Endothelial cell of umbilical vein (primary cell): ENCODE measurements at regions not wholly inside any gene's neighbourhood (a gene's known extent, or its start where the extent isn't known, plus 50 kb on each side); places are given as distances from the start of the nearest gene placed in this dataset.

Source experiments
- EZH2 ChIP-seq: IDR thresholded peaks from 2 replicates; pipeline ENCODE4 v1.6.1; 2012; ENCODE audit warnings: borderline replicate concordance, low read depth, mild to moderate bottlenecking, moderate library complexity, low read length, inconsistent platforms; ENCODE audit not compliant: severe bottlenecking
- FOS ChIP-seq: IDR thresholded peaks from 2 replicates; pipeline ENCODE4 v1.6.1; 2011; ENCODE audit warnings: mild to moderate bottlenecking, low read length, moderate library complexity, borderline replicate concordance; ENCODE audit not compliant: insufficient read depth
- MYC ChIP-seq: IDR thresholded peaks from one replicate; pipeline ENCODE4 v1.6.1; 2011; ENCODE audit warnings: mild to moderate bottlenecking, low read depth, low read length
- POLR2A ChIP-seq: IDR thresholded peaks from 2 replicates; pipeline ENCODE4 v1.6.1; 2012; ENCODE audit warnings: low read depth, mild to moderate bottlenecking, control low read depth, low read length
- POLR2AphosphoS5 ChIP-seq: IDR thresholded peaks from 2 replicates; pipeline ENCODE4 v1.6.1; 2012; ENCODE audit warnings: low read depth, mild to moderate bottlenecking, control low read depth, low read length, moderate library complexity; ENCODE audit not compliant: insufficient read depth
- TF ChIP-seq, protein P1 (sequence below), 2 donors: IDR thresholded peaks; 1 replicate in 1 of 2; 2 replicates in 1 of 2; pipeline ENCODE4 v1.5.1; 2011; ENCODE audit warnings: low read length in 2 of 2, mild to moderate bottlenecking in 2 of 2, moderate library complexity in 2 of 2, control low read depth in 1 of 2, inconsistent platforms in 1 of 2, low read depth in 1 of 2; ENCODE audit not compliant: insufficient read depth in 1 of 2; ENCODE audit errors: extremely low read depth in 1 of 2

- TF ChIP-seq, protein P1, sequence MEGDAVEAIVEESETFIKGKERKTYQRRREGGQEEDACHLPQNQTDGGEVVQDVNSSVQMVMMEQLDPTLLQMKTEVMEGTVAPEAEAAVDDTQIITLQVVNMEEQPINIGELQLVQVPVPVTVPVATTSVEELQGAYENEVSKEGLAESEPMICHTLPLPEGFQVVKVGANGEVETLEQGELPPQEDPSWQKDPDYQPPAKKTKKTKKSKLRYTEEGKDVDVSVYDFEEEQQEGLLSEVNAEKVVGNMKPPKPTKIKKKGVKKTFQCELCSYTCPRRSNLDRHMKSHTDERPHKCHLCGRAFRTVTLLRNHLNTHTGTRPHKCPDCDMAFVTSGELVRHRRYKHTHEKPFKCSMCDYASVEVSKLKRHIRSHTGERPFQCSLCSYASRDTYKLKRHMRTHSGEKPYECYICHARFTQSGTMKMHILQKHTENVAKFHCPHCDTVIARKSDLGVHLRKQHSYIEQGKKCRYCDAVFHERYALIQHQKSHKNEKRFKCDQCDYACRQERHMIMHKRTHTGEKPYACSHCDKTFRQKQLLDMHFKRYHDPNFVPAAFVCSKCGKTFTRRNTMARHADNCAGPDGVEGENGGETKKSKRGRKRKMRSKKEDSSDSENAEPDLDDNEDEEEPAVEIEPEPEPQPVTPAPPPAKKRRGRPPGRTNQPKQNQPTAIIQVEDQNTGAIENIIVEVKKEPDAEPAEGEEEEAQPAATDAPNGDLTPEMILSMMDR (IDR thresholded peaks at IDR 0.05; ENCODE audit: extremely low read depth in 1 of 2, insufficient read depth in 1 of 2, low read depth in 1 of 2, low read length in 2 of 2): no peak
- TF ChIP-seq POLR2A (no peak), MYC (no peak), POLR2AphosphoS5 (no peak), FOS (no peak), EZH2 (no peak)
These were observed 345.3 kb downstream of the SPRY1 start for GRCh38 chr4:123741906-123742305.
